ENCODE measurements at regions not wholly inside any gene's neighbourhood (a gene's known extent, or its start where the extent isn't known, plus 50 kb on each side); places are given as distances from the start of the nearest gene placed in this dataset.

DNA sequence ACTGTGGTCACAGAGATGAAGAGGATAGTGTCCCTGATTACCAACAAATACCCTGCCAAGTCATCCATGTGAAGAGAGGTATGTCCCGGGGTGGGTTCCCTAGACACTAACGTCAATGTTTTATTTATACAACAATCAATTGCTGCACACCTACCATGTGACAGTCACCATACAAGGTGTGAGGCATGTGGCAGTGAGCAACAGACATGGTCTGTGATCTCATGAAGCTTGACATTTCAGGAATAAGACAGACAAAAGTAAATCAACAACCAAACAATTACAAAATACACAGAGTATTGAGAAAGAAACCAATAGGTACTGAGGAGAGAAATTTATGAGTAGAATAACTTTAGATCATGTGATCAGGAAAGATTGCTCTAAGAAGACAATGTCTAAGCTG is 268.6 kb downstream of the MRTFB start (continued):
- TF ChIP-seq HOXD13 (CRISPR knock-in tag; IDR thresholded peaks at IDR 0.05; ENCODE audit: borderline replicate concordance) (no peak), ZNF138 (tag by site-specific recombination; IDR thresholded peaks at IDR 0.05; ENCODE audit: borderline replicate concordance) (no peak), KLF9 (tag by site-specific recombination; IDR thresholded peaks at IDR 0.05; ENCODE audit: low read depth) (no peak), ZNF785 (tag by site-specific recombination; IDR thresholded peaks at IDR 0.05) (no peak), ZNF175 (tag by site-specific recombination; IDR thresholded peaks at IDR 0.05) (no peak), ZNF639 (tag by site-specific recombination; IDR thresholded peaks at IDR 0.05) (no peak), ZBTB1 (tag by site-specific recombination; IDR thresholded peaks at IDR 0.05) (no peak), ZNF404 (tag by site-specific recombination; IDR thresholded peaks at IDR 0.05) (no peak), ZNF768 (tag by site-specific recombination; IDR thresholded peaks at IDR 0.05) (no peak)

- no peaks in the 10 kb centered on the region for H3K9me3 ChIP-seq (ENCODE audit: control insufficient read depth, insufficient read depth, low read depth, low read length)
- POLR2A ChIA-PET: no interaction called here
- TF ChIP-seq SALL2 (tag by site-specific recombination; IDR thresholded peaks at IDR 0.05; ENCODE audit: borderline replicate concordance) (no peak), ZBTB17 (tag by site-specific recombination; IDR thresholded peaks at IDR 0.05) (no peak), ZNF561 (tag by site-specific recombination; IDR thresholded peaks at IDR 0.05; ENCODE audit: borderline replicate concordance) (no peak), ZNF654 (tag by site-specific recombination; IDR thresholded peaks at IDR 0.05; ENCODE audit: low read depth) (no peak), ZNF555 (tag by site-specific recombination; conservative IDR thresholded peaks at IDR 0.05) (no peak), ZNF510 (tag by site-specific recombination; IDR thresholded peaks at IDR 0.05; ENCODE audit: insufficient replicate concordance) (no peak), ZNF658 (tag by site-specific recombination; IDR thresholded peaks at IDR 0.05) (no peak), ZNF138 (tag by site-specific recombination; IDR thresholded peaks at IDR 0.05; ENCODE audit: borderline replicate concordance) (no peak), PRDM10 (tag by site-specific recombination; IDR thresholded peaks at IDR 0.05) (no peak), KLF16 (tag by site-specific recombination; IDR thresholded peaks at IDR 0.05) (no peak), YY2 (tag by site-specific recombination; IDR thresholded peaks at IDR 0.05) (no peak), ZNF558 (tag by site-specific recombination; IDR thresholded peaks at IDR 0.05) (no peak), ZNF768 (tag by site-specific recombination; IDR thresholded peaks at IDR 0.05) (no peak), ZFHX2 (tag by site-specific recombination; conservative IDR thresholded peaks at IDR 0.05) (no peak), ZBTB20 (tag by site-specific recombination; IDR thresholded peaks at IDR 0.05) (no peak), ZNF239 (tag by site-specific recombination; IDR thresholded peaks at IDR 0.05) (no peak), PRDM6 (tag by site-specific recombination; IDR thresholded peaks at IDR 0.05) (no peak), ZBTB1 (tag by site-specific recombination; IDR thresholded peaks at IDR 0.05) (no peak)
- TF ChIP-seq, protein P1, sequence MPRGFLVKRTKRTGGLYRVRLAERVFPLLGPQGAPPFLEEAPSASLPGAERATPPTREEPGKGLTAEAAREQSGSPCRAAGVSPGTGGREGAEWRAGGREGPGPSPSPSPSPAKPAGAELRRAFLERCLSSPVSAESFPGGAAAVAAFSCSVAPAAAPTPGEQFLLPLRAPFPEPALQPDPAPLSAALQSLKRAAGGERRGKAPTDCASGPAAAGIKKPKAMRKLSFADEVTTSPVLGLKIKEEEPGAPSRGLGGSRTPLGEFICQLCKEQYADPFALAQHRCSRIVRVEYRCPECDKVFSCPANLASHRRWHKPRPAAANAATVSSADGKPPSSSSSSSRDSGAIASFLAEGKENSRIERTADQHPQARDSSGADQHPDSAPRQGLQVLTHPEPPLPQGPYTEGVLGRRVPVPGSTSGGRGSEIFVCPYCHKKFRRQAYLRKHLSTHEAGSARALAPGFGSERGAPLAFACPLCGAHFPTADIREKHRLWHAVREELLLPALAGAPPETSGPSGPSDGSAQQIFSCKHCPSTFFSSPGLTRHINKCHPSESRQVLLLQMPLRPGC (tag by site-specific recombination; IDR thresholded peaks at IDR 0.05): no peak
- TF ChIP-seq, protein P2, sequence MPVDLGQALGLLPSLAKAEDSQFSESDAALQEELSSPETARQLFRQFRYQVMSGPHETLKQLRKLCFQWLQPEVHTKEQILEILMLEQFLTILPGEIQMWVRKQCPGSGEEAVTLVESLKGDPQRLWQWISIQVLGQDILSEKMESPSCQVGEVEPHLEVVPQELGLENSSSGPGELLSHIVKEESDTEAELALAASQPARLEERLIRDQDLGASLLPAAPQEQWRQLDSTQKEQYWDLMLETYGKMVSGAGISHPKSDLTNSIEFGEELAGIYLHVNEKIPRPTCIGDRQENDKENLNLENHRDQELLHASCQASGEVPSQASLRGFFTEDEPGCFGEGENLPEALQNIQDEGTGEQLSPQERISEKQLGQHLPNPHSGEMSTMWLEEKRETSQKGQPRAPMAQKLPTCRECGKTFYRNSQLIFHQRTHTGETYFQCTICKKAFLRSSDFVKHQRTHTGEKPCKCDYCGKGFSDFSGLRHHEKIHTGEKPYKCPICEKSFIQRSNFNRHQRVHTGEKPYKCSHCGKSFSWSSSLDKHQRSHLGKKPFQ (tag by site-specific recombination; IDR thresholded peaks at IDR 0.05): no peak
- CTCF ChIA-PET: no interaction called here
- H3K4me3 ChIP-seq (ENCODE audit: low read depth, low read length): no peak overlapping the region
- H3K4me1 ChIP-seq (ENCODE audit: control insufficient read depth, insufficient read depth, low read length): no peaks in the 10 kb centered on the region
- H3K36me3 ChIP-seq (ENCODE audit: control insufficient read depth in 2 of 2, insufficient read depth in 1 of 2, low read length in 2 of 2): no peaks in the 10 kb centered on the region
- H3K27ac ChIP-seq (ENCODE audit: extremely low read depth, low read depth, low read length): no peak overlapping the region
These were observed 267.9 kb downstream of the MRTFB start for GRCh38 chr16:14338969-14339368.

All from HEK293 (cell line).